GM19023 (cell line): ENCODE measurements at regions not wholly inside any gene's neighbourhood (a gene's known extent, or its start where the extent isn't known, plus 50 kb on each side); places are given as distances from the start of the nearest gene placed in this dataset.
"Not testable (repeated sequence)": the region's sequence is repeated elsewhere in the genome, so short reads cannot be mapped to it uniquely, and the experiment has no call there.

ENCODE experiments used
- ATAC-seq: cut with Tn5 transposase; IDR thresholded peaks from one replicate; pipeline ENCODE4 v1.9.1; 2021; ENCODE audit warnings: mild to moderate bottlenecking, moderate library complexity; ENCODE audit not compliant: unreplicated experiment

- no peak for ATAC-seq
These were observed 155.5 kb upstream of the S1PR3 start for GRCh38 chr9:88835772-88836171.

- no peak for ATAC-seq
These were observed 153.5 kb upstream of the S1PR3 start for GRCh38 chr9:88837731-88838130.

- ATAC-seq = not testable (repeated sequence)
These were observed 141.4 kb upstream of the S1PR3 start for GRCh38 chr9:88849878-88850277.

GRCh38 chr9:88852794-88853193 is 138.5 kb upstream of the S1PR3 start:
- no peak for ATAC-seq

- no peak for ATAC-seq
These were observed 120.6 kb upstream of the S1PR3 start for GRCh38 chr9:88870627-88871026.

- no peak for ATAC-seq
These were observed 119.6 kb upstream of the S1PR3 start for GRCh38 chr9:88871669-88872068.

- ATAC-seq = no peak
These were observed 118.9 kb upstream of the S1PR3 start for GRCh38 chr9:88872192-88872946.

GRCh38 chr9:88873635-88874034 is 117.6 kb upstream of the S1PR3 start:
- ATAC-seq = no peak

- no peak for ATAC-seq
These were observed 116.9 kb upstream of the S1PR3 start for GRCh38 chr9:88874391-88874790.

GRCh38 chr9:88875400-88876120 is 115.7 kb upstream of the S1PR3 start:
- ATAC-seq = no peak

- ATAC-seq = no peak
These were observed 111.1 kb upstream of the S1PR3 start for GRCh38 chr9:88880199-88880598.

GRCh38 chr9:88884291-88884690 is 107.0 kb upstream of the S1PR3 start:
- not testable (repeated sequence) for ATAC-seq

GRCh38 chr9:88886762-88887161 is 104.5 kb upstream of the S1PR3 start:
- not testable (repeated sequence) for ATAC-seq

- ATAC-seq = no peak
These were observed 101.9 kb upstream of the S1PR3 start for GRCh38 chr9:88889386-88889785.

GRCh38 chr9:88890546-88890945 is 100.7 kb upstream of the S1PR3 start:
- no peak for ATAC-seq

GRCh38 chr9:88891040-88891439 is 100.2 kb upstream of the S1PR3 start:
- no peak for ATAC-seq

- ATAC-seq = no peak
These were observed 98.5 kb upstream of the S1PR3 start for GRCh38 chr9:88892724-88893123.

GRCh38 chr9:88897081-88897480 is 94.2 kb upstream of the S1PR3 start:
- no peak for ATAC-seq

GRCh38 chr9:88898039-88898720 is 93.1 kb upstream of the S1PR3 start:
- no peak for ATAC-seq

GRCh38 chr9:88905506-88905905 is 85.8 kb upstream of the S1PR3 start:
- no peak for ATAC-seq

- ATAC-seq = no peak
These were observed 75.4 kb upstream of the S1PR3 start for GRCh38 chr9:88915916-88916315.

GRCh38 chr9:88916894-88917293 is 74.4 kb upstream of the S1PR3 start:
- ATAC-seq = no peak
